Lung microvascular endothelial cell (primary cell): ENCODE measurements at regions not wholly inside any gene's neighbourhood (a gene's known extent, or its start where the extent isn't known, plus 50 kb on each side); places are given as distances from the start of the nearest gene placed in this dataset.
"Not testable (repeated sequence)": the region's sequence is repeated elsewhere in the genome, so short reads cannot be mapped to it uniquely, and the experiment has no call there.

ENCODE experiments used
- DNase-seq, 2 donors: peaks; one replicate each; pipeline versions ENCODE4 v3.0.0 to v3.0.0-alpha.2; 2010; ENCODE audit warnings: low read depth in 2 of 2

DNA sequence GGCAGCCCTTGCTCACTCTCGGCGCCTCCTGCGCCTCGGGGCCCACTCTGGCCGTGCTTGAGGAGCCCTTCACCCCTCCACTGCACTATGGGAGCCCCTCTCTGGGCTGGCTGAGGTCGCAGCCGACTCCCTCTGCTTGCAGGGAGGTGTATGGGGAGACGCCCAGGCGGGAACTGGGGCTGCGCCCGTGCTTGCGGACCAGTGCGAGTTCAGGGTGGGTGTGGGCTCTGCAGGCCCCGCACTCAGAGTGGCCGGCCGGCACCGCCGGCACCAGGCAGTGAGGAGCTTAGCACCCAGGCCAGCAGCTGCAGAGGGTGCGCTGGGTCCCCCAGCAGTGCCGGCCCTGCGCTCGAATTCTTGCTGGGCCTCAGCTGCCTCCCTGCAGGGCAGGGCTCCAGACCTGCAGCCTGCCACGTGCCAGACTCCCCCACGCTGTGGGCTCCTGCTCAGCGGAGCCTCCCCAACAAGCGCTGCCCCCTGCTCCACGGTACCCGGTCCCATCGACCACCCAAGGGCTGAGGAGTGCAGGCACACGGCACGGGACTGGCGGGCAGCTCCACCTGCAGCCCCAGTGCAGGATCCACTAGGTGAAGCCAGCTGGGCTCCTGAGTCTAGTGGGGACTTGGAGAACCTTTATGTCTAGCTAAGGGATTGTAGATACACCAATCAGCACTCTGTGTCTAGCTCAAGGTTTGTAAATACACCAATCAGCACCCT is 54.0 kb upstream of the WWC2 start:
- not testable (repeated sequence) for DNase-seq

DNA sequence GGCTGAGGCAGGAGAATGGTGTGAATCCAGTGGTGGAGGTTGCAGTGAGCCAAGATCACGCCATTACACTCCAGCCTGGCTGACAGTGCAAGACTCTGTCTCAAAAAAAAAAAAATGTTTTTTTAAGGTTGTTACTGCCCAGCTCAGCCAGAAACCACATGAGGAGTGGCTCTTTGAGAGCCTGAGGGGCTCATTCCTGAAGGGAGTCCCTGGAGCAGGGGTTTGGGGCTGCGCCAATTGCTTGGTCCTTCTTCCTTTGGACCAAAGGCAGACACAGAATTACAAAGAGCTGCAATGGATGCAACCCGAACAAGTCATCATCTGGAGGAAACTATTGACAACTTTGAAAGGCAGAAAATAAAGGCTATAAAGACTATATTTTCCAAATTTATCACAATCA is 60.6 kb upstream of the WWC2 start:
- no peak for DNase-seq

DNA sequence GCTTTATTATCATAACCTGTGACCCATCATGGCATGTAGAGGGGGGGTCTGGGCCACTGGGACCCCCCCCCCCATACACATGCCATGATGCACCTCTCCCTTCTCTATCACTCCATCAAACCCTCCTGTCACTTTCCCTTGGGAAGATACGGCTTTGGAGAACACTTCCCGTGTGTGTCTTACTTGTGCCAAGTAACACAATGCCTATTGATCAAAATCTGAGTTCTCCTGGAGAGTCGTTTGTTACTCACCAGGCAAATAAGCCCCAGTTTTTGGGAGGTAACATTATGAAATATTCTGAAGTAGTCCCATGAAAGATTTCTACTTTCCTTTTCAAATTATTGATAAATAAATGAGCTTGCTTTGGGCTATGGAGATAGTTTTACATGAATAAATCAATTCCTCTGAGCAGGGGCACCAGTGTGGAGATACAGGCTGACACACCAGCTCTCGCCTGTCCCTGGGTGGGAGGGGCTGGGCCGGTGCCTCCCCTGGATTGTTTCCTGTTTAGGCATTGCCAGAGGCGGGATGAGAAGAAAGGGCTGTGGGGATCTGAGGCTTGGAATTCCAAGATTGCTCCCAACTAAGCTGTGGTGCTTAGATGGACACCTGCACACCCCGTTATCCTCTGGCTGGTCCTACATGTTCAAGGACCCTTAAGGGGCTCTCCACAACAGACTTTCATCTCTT is 63.2 kb upstream of the WWC2 start:
- DNase-seq: no peak

DNA sequence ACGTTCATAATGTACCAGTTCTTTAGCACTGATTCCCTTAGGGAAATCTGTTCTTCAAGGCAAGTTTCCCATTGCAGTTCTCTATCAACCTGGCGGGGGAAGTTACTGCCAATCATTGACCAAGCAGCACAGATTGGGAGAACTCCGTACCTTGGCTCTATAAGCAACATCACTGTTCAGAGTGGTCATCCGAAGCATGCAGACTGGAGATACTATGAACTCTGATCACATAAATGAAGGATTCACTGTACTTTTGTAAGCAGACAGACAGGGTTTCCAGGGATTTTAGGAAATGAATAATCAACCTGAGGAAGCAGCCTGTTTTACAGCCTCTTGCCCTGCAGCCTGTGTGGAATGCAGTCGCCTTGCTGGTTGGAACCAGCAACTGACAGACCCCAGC is 63.8 kb upstream of the WWC2 start:
- DNase-seq: peak in 1 of 2 donors; percentile 15

DNA sequence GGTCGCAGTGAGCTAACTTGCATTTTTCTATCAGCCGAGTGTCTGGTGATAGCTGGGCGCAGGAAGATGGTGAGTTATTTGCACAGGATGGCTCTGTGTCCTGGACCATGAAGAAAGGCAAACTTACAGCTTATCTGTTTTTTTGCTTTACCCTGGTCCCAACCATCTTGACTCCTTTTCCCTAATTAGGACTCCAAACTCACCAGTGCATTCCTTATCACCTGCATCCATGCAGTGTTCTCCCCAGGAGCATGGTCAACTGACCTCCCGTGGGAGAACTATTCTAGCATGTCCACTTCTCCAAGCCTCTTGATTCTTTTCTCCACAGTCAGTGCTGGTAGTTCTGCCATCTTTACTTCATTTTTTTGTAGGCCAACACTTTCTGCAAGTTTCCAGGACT is 68.2 kb upstream of the WWC2 start:
- no peak for DNase-seq

DNA sequence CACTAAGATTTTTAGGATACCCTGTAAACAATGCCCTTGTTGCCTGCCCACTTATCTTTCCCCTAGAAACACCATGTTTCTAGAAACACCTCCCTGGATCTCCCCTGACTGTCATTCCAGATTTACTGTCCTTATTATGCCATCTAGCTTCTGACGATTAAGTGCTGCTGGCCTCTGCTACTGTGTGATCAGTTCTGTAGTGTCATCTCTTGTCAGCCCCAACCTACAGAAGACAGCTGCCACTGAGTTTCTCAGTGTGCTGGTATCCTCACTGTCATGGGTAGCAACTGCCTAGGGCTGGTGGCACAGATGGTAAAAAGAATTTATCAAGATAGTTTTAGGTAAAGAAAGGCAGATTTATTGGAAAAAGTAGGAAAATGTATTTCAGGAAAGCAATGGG is 68.7 kb upstream of the WWC2 start:
- DNase-seq: no peak

DNA sequence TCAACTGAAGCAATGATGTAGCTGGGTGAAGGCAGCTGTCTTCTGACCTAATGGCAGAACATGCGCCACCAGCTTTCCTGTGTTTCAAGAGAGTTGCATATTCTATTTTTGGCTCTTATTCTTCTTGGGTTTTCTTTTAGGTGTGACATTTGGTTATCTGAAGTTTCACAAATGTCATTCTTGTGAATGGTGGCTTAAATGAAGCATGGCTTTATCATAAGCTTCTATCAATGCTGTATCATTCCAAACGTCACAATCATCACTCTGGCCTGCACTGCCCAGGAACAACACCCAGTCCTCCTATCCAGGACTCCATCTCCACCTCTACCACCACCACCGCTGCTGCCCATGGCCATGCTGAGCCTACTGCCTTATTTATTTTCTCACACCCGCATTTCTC is 69.7 kb upstream of the WWC2 start:
- no peak for DNase-seq

DNA sequence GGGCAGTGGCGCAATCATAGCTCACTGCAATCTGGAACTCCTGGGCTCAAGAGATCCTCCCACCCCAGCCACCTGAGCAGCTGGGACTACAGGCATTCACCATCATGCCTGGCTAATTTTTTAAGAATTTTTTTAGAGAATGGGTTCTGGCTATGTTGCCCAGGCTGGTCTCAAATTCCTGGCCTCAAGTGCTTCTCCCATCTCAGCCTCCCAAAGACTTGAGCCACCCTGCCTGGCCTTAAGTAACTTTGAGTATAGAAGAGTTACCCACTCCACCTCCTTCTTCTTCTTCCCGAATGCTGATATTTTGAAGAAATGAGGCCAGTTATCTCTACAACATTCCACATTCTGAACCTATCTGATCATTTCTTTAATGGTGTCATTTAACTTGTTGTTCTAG is 72.4 kb upstream of the WWC2 start:
- no peak for DNase-seq

DNA sequence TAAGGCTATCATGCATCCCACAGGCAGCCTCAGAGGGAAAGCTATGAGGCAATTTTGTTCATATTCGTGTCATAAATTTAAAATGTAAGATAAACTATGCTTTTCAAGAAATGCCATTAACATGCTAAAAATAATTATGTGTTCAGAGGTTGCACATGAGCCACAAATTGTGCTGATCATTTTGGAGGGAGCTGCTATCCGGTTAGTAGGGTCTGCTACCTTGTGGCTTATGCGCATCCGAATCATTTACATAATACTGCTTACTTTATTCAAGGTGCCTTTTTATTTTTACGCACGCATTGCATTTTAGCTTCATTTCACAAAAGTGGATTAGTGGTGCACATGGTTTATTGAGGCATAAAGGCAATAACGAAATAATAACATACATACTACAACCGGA is 76.4 kb upstream of the WWC2 start:
- DNase-seq: no peak

DNA sequence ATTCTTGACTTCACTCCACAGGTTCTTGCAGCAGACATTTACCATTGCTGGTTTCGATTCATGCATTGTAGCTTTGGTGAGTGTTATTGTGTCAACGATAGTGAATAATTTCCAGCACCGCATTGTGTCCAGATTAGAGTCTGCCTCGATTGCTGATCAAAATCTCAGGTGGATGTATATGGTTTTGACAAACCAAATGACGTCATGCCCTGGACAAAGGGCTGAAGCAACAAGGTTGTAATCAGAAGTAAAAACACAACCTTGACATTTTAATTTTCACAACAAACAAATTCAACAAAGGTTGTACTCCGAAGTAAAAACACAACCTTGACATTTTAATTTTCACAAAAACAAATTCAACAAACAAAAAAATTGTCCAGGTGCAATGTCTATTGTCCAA is 81.1 kb upstream of the WWC2 start:
- no peak for DNase-seq

DNA sequence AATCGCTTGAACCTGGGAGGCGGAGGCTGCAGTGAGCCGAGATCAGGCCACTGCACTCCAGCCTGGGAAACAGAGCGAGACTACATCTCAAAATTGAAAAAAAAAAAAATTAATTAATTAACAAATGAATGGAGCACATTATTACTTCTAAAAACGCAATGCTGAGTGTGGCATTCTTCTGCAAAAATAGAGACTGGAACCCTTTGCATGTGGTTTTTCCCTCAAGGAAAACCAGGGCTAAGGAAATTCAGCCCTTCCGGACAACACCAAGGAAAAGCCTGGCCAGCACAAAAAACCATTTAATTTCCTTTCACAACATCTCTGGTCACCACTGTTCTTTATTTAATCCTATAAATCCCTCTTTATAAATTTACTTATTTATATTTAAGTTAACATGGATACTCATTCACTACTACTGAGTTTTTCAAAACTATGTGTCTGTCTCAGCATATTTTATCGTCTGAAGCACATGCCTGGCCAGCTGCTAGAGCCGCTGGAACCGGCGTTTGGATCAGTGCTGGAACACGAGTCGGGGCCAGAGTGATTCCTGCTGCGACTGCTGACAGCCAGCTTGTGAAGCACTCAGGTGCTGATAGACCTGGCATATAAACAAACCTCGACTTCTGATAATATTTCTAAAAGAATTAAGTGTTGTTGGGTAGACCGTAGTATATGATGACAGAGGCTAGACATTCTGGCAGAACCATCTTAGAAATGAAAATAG is 84.5 kb upstream of the WWC2 start:
- no peak for DNase-seq

DNA sequence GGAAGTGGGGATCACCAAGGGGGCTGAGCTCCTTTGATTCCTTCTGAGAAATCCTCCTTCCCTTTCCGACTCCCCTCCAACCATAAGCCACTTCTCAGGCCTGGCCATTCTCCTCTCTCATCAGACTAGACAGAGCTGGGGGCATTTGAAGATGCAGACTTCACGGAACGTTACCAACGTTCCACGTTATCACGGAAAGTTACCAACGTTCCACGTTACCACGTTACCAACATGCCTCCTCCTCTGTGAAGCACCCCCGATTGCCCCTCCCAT is 85.4 kb upstream of the WWC2 start:
- no peak for DNase-seq

DNA sequence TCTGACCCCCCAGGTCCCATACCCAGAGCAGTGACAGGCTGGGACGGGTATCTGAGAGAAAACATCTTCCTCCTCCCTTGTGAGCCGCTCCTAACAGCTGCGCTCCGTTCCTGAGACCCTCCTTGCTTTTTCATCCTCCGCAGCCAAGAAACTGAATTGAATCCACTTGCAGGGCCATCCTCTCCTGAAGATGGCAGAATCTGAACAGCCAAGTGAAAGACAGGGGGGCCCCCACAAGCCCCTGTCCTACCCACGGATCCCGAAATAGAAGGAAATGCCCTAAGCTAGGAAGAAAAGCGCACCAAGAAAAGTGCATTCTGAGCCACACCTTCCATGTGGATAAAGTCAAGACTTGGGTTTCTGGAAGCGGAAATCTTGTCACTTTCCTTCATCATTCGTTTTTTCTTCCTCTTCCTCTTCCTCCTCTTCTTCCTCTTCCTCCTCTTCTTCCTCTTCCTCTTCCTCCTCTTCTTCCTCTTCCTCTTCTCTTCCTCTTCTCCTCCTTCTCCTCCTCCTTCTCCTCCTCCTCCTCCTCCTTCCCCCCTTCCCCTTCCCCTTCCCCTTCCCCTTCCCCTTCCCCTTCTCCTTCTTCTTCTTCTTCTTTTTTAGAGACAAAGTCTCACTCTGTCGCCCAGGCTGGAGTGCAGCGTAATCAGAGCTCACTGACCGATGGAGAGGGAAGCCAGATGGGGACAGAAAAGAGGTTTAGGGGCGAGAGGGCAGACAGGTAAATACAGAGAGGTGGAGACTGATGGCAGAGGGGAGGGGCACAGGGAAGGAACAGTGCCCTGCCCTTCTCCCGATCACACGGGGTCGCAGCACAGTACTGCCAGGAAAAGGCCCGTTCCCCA is 86.0 kb upstream of the WWC2 start:
- DNase-seq: no peak

DNA sequence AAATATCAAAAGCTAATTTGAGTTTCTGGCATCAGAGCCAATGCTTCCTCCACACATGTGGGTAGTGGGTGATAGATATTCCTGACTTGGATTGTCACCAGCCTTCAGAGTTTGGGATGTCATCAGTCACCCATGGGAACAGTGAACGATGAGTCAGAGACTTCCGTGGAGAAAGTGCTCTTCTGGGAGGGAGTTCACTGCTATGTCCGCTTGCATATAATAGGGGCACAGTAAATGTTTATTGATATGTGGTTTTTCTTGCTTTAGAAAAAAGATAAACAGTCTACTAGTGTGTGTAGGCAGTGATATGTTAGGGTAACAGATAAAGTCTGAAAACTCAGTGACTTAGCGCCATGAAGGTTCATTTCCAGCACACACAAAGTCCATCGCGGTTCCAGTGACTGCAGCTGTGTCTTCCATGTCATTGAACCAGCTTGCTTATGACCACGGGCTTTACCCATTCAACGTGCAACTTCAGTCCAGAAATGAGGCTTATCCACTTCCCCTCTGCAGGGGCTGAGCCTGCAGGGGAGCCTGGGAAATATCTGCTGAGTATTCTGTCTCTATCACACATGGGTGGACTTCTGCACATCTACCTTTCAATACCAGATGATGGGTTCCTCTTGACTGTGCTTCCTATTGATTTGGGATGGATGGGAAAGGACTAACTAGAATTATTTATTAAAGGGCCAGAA is 87.7 kb upstream of the WWC2 start:
- DNase-seq: no peak

DNA sequence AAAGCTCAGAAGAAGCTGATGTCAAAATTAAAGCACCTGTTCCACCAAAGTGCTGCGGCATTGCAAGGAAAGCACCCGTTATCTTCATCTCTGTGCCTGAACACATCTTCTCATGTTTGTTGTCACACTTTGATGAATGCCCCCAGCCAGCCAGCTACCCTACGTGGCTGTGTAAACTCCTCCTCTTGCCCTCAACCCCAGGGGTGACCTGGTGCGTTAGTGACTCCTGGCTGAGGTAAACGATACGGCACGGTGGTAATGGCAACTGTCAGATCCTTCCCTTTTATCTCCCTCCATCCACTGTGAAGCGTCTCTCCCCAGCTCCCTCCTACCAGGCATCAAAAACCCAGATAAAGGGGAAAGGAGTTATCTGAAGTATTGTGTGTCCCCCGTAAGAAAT is 90.6 kb upstream of the WWC2 start:
- no peak for DNase-seq

DNA sequence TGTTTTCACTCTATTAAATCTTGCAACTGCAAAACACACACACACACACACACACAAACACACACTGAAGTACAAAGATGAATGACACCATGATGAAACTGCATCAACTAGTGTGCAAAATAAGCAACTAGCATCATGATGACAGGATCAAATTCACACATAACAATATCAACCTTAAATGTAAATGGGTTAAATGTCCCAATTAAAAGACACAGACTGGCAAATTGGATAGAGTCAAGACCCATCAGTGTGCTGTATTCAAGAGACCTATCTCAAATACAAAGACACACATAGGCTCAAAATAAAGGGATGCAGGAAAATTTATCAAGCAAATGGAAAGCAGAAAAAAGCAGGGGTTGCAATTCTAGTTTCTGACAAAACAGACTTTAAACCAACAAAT is 87.2 kb upstream of the DCTD start:
- not testable (repeated sequence) for DNase-seq

DNA sequence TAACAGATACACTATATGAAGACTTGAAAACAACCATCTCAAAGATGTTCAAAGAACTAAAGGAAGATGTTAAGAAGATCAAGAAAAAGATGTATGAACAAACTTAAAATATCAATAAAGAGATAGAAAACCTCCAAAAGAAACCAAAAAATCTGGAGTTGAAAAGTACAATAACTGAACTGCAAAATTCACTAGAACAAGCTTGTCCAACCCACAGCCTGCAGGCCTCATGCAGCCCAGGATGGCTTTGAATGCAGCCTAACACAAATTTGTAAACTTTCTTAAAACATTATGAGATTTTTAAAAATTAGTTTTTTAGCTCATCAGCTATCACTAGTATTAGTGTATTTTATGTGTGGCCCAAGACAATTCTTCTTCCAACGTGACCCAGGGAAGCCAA is 77.0 kb upstream of the DCTD start:
- no peak for DNase-seq

DNA sequence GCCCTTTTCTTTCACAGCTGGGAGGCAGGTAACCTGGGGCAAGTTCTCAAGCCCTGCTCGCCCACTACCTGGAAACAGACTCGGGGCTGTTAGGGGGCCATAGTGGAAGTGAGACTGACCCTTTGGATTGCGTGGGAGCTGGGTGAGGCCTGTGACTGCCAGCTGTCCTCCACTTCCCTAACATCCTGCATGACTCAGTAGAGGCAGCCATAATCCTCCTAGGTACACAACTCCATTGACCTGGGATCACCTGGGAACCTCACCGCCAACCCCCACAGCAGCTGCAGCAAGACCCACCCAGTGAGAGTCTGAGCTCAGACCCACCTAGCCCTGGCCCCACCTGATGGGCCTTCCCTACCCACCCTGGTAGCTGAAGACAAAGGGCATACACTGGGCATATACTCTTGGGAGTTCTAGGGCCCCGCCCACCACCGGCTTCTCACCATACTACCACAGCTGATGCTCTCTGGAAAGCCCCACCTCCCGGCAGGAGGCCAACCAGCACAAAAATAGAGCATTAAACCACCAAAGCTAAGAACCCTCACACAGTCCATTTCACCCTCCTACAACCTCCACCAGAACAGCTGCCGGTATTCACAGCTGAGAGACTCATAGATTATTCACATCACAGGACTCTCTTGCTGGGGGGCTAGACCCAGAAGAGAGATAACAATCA is 61.1 kb upstream of the DCTD start:
- peak; percentile 29 to 85 for DNase-seq

DNA sequence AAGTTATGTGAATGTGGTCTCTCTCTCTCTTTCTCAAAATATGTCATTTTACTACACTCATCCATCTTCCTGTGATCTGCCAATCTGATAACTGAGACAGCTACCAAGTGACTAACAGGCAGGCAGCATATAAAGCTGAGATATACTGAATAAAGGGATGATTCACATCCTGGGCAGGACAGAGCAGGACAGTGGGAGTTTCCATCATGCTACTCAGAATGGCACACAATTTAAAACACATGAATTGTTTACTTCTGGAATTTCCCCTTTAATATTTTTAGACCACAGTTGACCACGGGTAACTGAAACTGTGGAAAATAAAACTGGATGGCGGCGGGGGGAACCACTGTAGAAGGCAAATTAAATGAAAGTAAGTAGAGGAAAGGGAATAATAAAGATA is 58.6 kb upstream of the DCTD start:
- peak; percentile 96 to 97 for DNase-seq

DNA sequence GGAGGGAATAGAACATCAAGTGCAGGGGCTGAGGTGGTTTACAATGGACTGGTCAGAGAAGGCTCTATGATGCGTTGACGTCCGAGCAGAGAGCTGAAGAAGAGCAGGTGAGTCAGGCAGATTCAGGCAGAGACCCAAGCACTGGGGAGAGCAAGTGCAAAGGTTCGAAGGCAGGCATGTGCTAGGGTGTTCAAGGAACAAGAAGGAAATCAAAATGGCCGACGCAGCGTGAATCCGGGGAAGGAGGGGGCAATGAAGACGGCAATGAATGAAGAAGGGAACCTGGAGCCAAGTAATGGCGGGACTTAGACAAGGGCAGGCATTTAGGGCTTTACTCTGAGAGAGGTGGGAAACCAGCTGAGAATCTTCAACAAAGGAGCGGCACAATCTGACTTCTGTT is 56.8 kb upstream of the DCTD start:
- DNase-seq: no peak

DNA sequence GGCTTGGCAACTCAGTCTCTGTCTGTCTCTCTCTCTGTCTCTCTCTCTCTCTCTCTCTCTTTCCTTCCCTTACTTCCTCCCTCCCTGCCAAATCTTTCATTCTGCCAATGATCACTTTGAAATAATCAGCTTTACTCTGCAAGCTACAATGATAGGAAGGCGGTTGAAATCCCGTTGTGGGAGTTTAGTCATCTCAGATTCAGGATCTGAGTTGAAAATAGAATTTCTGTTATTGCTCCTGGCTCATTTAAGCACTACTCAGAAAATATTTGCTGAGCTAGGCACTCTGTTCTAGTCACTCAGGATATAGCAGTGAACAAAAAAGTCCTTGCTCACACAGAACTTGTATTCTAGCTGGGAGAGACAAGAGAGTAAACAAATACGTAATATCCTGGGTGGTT is 56.3 kb upstream of the DCTD start:
- peak; percentile 15 to 91 for DNase-seq
